Lower leg skin (tissue), 3 donors: ENCODE measurements at regions not wholly inside any gene's neighbourhood (a gene's known extent, or its start where the extent isn't known, plus 50 kb on each side); places are given as distances from the start of the nearest gene placed in this dataset.

ENCODE experiments used
- POLR2A ChIP-seq, 2 donors: fragments of 450-650 bp; IDR thresholded peaks; one replicate each; pipeline ENCODE4 v1.6.1; 2016 to 2017; ENCODE audit warnings: antibody characterized with exemption in 2 of 2, mild to moderate bottlenecking in 1 of 2, moderate library complexity in 1 of 2
- TF ChIP-seq, protein P1 (sequence below), 3 donors: fragments of 450-650 bp; IDR thresholded peaks; one replicate each; pipeline ENCODE4 v1.5.1; 2016; ENCODE audit warnings: antibody characterized with exemption in 3 of 3, mild to moderate bottlenecking in 3 of 3, moderate library complexity in 2 of 3

DNA sequence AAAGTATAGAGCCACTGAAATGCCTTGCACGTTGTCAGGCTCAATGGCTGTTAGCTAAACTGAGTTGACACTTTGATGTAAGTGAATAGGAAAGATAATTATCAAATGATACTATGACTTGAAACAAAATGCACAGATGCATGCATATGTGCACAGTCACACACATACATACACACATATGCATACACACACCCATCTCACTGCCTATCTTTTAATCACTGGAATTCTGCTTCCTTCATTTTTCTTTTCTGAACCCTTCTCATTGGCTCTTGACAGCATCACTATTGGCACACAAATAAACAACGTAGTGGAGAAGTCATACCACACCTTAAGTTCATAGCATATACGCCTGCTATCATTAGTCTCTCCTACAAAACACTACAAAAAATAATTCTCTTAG, 154.9 kb upstream of the NCKAP5 start:
- no peak for TF ChIP-seq POLR2A (IDR thresholded peaks at IDR 0.05)
- TF ChIP-seq, protein P1, sequence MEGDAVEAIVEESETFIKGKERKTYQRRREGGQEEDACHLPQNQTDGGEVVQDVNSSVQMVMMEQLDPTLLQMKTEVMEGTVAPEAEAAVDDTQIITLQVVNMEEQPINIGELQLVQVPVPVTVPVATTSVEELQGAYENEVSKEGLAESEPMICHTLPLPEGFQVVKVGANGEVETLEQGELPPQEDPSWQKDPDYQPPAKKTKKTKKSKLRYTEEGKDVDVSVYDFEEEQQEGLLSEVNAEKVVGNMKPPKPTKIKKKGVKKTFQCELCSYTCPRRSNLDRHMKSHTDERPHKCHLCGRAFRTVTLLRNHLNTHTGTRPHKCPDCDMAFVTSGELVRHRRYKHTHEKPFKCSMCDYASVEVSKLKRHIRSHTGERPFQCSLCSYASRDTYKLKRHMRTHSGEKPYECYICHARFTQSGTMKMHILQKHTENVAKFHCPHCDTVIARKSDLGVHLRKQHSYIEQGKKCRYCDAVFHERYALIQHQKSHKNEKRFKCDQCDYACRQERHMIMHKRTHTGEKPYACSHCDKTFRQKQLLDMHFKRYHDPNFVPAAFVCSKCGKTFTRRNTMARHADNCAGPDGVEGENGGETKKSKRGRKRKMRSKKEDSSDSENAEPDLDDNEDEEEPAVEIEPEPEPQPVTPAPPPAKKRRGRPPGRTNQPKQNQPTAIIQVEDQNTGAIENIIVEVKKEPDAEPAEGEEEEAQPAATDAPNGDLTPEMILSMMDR (IDR thresholded peaks at IDR 0.05): no peak
